GM18519 (cell line): ENCODE measurements at regions not wholly inside any gene's neighbourhood (a gene's known extent, or its start where the extent isn't known, plus 50 kb on each side); places are given as distances from the start of the nearest gene placed in this dataset.

Experiments used
- ATAC-seq: cut with Tn5 transposase; IDR thresholded peaks from one replicate; pipeline ENCODE4 v1.9.1; 2021; ENCODE audit warnings: mild to moderate bottlenecking, moderate library complexity; ENCODE audit not compliant: unreplicated experiment, low FRiP score

DNA sequence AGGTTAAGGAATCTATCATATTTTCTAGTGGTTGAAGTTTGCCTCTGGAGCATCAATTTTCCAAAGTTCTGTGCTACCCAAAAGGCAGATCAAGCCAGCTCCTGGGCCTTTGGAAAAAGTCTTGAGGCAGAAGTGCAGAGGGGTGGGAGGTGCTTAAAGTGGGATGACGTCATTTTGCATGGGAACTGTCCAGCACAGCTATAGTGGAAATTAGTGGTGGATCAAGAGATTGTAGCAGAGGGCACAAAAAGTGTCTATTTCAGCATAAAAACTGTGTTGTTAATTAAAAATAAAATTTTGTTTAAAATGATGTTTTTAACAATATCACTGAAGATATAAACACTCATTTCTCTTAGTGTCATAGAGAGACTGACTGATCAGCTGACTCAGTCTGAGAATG lies 221.9 kb downstream of the LRRN1 start:
- no peak for ATAC-seq

DNA sequence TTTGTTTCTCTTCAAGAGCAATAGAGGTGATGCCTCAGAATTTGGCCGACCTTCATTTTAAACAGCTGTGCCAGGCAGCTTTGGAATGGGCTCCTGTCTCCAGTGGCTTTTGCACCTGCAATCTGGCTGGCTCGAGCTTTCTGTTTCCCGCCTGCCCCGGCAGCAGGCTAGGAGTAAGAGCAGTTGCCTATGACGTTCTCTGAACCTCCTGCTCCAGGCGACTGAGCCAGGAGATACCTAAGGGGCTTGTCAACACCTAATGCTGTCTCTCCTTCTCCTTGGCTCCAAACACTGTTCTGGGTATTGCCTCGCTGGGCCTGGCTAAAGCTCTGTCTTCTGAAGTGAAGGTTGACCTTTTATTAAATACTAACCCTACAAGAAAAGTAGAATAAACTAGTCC lies 229.9 kb downstream of the LRRN1 start:
- ATAC-seq: no peak

DNA sequence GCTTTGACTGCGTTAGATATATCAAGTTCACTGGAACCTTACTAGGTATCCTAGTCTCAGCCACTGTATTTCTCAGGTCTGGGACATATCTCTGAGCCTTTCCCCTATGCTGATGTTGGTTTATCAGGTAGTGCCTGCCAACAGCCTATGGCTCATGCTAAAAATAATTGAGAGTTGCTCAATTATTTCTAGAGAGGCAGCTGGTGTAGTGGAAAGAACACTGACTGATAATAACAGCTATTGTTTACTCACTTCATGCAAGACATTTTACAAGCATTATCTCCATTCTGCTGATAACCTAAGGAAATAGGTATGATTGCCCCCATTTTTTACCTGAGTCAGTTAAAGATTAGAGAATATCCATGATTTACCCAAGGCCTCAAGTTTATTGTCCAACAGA lies 231.4 kb downstream of the LRRN1 start:
- ATAC-seq: no peak

DNA sequence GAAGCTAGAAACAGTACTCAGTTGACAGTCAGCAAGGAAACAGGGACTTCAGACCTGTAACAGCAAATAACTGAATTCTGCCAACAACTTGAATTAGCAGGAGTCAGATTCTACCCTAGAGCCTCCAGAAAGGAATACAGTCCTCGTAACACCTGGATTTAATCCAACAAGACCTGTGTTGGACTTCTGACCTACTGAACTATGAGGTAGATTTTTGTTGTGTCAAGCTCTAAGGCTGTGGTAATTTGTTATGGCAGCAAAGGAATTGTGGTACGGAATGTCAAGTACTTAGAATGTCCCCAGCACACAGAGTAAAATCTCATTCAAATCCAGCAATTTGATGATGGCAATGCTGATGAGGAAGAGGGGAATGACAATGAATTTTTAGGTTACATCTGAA lies 234.1 kb downstream of the LRRN1 start:
- no peak for ATAC-seq

DNA sequence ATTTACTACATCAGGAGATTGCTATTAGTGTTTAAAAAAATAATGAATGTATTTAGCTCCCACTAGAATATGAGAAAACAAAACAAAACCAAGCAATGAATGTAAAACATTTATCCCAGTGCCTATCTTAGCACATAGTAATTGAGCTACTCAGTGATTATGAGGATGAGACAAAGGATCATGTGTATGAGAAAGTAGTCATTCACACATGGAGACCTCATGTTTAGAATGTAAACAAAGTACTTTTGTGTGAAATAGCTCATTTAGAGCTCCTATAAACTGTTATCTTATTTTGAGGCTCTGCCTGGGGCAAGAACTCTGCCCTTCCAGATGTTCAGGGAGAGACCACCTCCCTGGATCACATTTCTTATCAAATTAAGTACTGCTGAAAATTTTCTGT lies 236.8 kb downstream of the LRRN1 start:
- no peak for ATAC-seq

DNA sequence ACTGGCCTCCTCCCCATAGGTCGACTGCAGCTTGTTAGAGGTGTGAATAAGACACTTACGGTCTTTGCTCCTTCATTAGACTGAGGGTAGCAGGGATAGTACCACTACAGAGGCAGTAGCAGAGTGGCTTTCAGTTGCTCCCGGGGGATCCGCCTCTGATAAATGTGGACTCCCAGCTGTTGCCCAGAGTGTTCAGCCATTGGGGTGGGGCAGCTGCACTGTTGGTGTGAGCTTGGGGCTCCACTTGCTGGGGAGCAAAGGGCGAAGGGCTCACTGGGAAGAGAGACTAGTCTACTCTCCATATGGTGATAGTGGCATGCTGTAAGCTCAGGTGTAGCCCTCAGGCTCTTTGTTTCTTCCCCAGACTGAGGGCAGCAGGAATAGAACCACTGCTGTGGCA lies 239.1 kb downstream of the LRRN1 start:
- ATAC-seq: no peak

DNA sequence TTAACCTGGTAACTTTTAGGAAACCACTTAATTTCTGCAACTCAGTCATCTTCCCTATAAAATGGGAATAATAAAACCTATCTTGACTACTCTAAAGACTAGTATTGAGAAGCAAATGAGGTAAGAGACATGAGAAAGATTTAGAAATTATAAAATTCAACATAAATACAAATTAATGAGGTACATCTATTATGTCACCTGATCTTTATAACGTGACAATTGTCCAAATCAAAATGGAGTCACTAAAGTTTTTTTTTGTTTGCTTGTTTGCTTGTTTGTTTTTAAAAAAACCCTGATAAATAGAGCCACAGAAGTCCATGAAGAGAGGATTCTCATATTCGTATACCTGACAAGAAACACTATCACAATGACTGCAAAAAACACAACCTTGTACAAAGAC lies 242.8 kb downstream of the LRRN1 start:
- no peak for ATAC-seq

DNA sequence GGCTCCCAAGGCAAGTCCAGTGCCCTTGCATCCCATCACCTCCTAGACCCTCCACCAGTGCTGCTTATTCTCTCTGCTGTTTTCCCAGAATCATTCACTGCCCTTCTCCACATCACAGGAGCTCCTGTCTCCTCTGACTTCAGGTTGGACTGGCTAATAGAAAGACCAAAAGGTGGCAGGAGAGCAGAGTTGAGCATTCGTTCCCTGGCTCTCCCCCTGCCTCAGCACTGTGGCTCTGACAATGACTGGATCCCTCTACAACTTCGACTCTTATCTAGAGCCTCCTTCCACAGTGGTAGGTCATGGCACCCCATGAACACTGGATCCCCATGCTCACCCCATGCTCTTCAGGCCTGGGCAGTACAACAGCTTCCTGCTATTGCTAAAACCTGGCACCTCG lies 243.6 kb downstream of the LRRN1 start:
- ATAC-seq: no peak

DNA sequence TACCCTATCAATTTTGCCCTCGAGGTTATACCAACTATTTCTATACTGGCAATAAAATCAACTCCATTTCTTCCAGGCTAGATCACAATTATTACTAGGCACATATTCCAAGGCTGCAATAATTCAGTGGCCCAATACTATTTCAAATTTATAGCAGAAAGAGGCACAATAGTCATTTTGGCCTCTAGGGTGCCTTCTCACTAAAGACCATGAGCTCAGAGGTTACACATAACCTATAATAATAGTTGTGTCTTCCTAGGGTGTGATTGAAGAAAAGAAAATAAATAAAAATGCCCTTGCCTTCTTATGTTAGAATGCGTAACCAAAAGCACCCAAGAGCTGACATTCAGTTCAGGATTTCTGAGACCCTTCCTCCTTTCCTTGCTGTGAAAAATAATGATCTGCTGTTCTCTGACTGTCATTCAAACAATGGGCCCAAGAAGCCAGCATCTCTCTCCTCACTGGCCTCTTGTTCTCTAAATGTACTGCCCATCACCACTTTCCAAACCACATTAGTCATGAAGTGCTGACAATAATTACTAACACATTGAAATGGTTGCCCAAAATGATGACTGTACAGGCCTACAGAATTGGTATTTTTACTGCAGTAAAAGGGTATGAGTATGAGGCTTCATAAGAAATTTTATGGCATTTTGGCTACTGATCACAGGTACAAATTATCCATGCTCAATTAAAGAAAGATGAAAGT lies 244.8 kb downstream of the LRRN1 start:
- ATAC-seq: no peak

DNA sequence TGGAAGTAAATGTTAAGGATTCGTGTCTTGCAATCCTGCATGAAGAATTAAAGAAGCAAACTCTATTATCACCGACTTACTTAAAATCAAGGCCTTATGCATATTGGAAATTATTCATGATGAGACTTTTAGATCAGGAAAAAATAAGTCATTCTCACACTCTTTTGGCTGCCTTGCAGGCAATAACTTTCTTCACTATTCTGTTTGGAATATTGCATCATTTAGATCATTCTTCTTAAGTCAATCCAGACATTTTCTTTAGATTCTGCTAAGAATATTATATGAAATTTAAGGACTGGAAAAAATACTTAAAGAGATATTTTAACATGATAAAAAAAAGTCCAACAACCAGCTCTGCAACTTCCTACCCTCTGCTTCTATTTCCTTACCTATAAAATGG lies 245.4 kb downstream of the LRRN1 start:
- no peak for ATAC-seq

DNA sequence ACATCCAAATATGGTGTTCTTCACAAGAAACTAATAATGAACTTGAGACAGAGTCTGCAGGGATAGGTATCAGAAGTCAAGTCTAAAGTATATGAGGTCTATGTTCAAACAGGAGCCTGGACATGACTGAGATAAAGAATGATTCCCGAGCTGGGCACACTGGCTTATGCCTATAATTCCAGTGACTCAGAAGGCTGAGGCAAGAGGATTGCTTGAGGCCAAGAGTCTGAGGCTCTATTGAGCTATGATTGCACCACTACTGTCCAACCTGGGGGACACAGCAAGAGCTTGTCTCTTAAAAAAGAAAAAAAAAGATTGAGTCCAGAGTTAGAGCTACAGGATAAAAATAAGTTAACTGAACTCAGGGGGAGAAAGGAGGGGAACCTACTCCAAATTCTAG lies 246.5 kb downstream of the LRRN1 start:
- no peak for ATAC-seq

DNA sequence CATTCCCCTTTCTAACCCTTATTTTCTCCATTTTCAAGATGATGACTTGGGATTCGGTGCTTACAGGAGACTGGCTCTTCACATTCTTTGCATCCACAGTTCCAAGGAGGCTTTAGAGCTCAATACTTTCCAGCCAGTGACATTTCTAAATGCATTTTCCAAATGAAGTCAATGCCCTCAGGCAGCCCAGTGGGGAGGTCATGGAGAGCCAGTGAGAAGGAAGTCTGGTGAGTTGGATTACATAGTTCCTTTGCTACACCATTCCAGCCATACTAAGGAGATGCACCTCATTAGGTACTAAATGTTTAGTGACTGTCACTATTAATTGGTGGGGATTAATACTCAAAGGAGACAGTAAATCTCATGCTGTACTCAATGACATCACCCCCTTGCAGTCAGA lies 248.1 kb downstream of the LRRN1 start:
- no peak for ATAC-seq

DNA sequence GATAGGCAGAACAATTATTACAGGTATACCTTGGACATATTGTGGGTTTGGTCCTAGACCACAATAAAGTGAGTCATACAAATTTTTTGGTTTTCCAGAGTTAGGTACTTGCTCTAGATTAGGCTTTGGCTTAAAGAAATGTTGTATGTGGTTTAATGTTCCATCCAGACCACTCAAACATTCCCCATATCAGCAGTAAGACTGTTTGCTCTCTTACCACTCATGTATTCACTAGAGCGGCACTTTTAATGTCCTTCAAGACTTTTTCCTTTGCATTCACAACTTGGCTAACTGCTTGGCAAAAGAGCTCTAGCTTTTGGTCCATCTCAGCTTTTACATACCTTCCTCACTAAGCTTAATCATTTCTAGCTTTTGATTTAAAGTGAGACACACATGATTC lies 250.5 kb upstream of the SETMAR start:
- no peak for ATAC-seq

DNA sequence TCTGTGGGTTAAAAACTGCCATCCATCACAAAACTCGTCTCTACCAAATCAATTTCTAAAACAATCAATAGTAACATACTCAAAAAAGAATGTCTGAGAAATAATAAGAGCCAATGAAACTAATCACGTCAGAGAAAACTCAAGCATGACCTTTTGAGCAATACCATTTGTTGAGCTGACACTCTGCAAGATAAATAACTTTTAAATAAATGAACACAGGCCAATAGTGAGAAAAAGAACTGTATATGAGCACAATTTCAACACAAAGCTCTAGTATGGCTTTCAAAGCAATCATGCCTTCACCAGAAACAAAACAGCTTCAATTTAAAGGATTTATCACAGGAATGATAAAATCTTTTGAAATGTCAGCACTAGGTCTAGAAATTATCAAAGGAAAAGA lies 249.2 kb upstream of the SETMAR start:
- no peak for ATAC-seq

DNA sequence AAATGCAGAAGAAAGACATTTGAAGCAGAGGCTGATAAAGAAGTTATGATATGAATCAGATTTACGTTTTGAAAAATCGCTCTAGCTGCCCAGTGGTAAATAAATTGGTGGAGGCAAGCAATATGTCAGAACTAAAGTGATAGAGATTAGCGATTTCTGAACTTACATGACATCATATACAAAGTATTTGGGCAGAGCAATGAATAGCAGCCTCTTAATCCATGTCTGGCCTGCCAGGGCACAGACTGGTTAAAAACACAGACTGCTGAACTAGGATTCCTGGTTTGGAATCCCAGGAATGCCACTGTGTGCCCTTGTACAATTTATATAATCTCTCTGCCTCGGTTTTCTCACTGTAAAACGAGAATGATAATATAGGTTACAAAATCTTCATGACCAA lies 243.1 kb upstream of the SETMAR start:
- no peak for ATAC-seq

DNA sequence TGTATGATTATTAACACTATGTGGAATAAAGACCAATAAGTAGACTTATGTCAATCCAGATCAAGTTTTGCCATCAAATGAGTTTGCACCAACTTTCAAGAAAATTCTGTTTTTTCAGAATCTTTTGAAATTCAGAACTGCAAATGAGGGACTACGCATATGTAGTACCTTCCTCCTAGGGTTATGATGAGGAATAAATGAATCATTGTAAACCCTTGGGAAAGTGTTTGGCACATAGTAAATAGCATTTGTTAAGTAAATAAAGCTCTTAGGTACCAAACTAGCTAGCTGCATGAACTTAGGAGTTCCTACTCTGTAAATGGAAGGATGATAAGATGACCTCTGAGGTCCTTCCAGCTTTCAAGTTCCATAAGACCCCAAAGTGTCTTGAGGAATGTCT lies 242.6 kb upstream of the SETMAR start:
- ATAC-seq: no peak

DNA sequence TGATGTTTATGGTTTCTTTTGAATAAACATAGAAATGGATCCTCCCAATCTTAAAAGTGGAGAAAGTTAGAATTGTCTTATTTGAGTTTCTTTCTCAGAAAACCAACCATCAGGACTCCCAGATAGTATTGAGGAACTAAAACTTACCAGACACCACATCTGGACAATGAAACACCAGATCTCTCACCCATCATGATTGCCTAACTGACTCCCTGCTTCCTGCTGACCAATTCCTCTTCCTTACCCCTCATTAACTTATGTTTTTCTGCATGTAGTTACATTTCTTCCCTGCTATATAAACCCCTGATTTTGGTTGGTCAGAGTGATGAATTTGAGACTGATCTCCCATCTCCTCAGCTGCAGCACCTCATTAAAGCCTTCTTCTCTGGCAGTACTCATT lies 242.0 kb upstream of the SETMAR start:
- no peak for ATAC-seq

DNA sequence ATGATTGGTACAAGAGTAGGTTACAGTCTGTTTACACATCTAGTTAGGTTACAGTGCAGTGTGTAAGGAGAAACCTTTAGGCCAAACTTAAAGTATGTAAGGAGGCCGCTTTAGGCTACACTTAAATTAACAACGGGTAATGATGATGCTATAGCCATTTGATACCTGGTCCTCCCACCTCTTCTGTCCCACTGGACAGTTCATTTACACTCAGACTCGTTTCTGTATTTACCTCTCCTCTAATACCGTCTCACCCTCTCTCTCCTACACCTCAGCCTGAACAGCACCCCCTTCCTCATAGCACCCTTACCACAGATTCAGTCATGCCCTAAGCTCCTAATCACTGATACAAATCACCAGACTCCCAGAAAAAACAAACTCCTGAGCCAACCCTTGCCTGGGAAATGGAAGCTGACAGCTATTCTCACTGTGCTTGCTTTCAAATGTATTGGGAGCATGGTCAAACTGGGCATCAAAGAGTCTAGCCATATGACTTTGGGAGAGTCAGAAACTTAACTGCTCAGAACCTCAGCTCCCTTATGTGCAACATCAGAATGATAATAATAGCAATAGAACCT lies 241.3 kb upstream of the SETMAR start:
- no peak for ATAC-seq

DNA sequence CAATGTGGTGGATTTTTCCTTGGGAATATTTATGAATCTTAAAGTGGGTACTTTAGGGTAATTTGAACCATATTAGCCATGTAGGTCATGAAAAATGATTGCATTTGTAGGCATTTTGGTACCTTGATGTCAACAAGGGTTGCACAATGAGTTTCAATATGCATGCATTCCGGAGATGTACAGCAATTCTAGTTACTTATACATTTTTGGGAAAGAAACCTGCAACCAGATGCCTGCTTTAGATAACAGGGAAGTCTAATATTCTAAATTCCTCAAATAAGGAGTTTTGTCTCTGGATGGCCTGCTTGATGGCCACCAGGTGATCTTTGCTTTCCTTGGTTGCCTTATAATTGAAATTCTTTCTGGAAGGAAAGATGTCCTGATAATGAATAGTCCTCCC lies 240.5 kb upstream of the SETMAR start:
- no peak for ATAC-seq

DNA sequence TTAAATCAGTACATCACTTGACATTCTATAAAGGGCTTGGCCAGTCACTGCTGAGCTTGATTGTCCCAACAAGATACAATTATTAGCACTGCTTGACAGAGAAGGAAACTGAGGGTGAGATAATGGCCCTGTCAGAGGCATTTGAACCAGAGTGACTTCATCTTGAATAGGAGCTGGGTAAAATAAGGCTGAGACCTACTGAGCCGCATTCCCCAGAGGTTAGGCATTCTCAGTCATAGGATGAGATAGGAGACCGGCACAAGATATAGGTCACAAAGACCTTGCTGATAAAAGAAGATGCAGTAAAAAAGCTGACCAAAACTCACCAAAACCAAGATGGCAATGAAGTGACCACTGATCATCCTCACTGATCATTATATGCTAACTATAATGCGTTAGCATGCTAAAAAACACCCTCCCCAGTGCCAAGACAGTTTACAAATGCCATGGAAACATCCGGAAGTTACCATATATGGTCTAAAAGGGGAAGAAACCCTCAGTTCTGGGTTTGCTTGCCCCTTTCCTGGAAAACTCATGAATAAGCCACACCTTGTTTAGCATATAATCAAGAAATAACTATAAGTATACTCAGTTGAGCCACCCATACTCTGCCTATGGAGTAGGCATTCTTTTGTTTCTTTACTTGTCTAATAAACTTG lies 239.1 kb upstream of the SETMAR start:
- no peak for ATAC-seq

DNA sequence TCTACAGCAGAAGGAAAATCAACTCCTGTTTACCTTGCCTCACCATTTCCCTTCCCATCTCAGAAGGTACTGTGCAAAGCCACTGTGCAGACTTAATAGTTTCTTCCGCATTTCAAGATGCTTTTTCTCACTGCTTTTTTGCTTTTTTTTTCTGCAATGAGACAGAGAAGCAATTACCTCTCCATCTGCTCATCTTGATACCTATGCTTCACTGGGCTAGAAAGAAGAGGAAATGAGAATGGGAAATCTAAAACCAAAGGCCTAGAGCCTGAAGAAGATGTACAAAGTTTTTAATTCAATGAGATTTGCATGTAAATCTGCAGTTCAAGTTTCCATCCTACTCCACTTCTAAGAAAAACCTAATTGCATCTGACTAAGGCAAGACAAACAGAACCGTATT lies 238.1 kb upstream of the SETMAR start:
- ATAC-seq: peak; percentile 86

DNA sequence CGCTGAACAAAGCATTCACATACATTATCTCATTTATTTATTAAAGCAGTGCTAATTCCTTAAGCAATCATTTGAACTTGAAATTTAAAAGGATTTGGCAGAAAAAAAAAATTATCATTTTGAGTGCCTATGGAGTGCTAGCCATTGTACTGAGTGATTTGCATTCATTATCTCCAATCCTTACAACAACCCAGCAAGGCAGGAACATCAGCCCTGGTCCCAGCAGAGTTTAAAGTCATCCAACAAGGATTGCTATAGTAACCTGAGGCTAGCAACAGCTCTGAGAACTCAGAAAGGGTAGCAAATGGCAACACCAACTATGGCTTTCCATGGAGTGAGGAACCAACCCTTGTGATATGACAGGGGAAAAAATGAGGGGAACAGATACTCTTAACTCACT lies 237.6 kb upstream of the SETMAR start:
- ATAC-seq: no peak
